OCI-LY1 (cell line): ENCODE measurements at regions not wholly inside any gene's neighbourhood (a gene's known extent, or its start where the extent isn't known, plus 50 kb on each side); places are given as distances from the start of the nearest gene placed in this dataset.

ENCODE experiments used
- H2AFZ ChIP-seq: fragments of 200-600 bp; sonication (generic), shearing (Covaris generic); 2 replicates; pipeline ENCODE4 v1.6.0; 2014; ENCODE audit warnings: antibody characterized with exemption, mild to moderate bottlenecking, low read length
- H3F3A ChIP-seq: fragments of 200-600 bp; sonication (generic), shearing (Covaris generic); 2 replicates; pipeline ENCODE4 v1.6.0; 2014; ENCODE audit warnings: mild to moderate bottlenecking, antibody characterized with exemption, low read length, moderate library complexity; ENCODE audit not compliant: insufficient read depth
- H3K27ac ChIP-seq: fragments of 200-600 bp; sonication (generic); 2 replicates; pipeline ENCODE4 v1.5.1; 2014; ENCODE audit warnings: low read length, mixed run types, mild to moderate bottlenecking, low read depth; ENCODE audit not compliant: poor library complexity, severe bottlenecking
- H3K27me3 ChIP-seq: fragments of 200-600 bp; sonication (generic); 2 replicates; pipeline ENCODE4 v1.6.0; 2014; ENCODE audit warnings: antibody characterized with exemption, mild to moderate bottlenecking, low read length, moderate library complexity; ENCODE audit not compliant: insufficient read depth
- H3K36me3 ChIP-seq: fragments of 200-600 bp; sonication (generic); 2 replicates; pipeline ENCODE4 v1.6.1; 2014; ENCODE audit warnings: mild to moderate bottlenecking, antibody characterized with exemption, low read length, moderate library complexity, mixed read lengths; ENCODE audit not compliant: insufficient read depth
- H3K4me1 ChIP-seq: fragments of 200-600 bp; sonication (generic); 2 replicates; pipeline ENCODE4 v1.5.1; 2014; ENCODE audit warnings: mild to moderate bottlenecking, low read length, moderate library complexity; ENCODE audit not compliant: insufficient read depth, severe bottlenecking
- H3K4me2 ChIP-seq: fragments of 200-600 bp; sonication (generic), shearing (Covaris generic); 2 replicates; pipeline ENCODE4 v1.6.1; 2014; ENCODE audit warnings: low read length
- H3K4me3 ChIP-seq: fragments of 200-600 bp; sonication (generic); 2 replicates; pipeline ENCODE4 v1.5.1; 2014; ENCODE audit warnings: low read length, low read depth, mild to moderate bottlenecking, mixed read lengths; ENCODE audit not compliant: poor library complexity, severe bottlenecking
- H3K79me2 ChIP-seq: fragments of 200-600 bp; shearing (Covaris generic); 2 replicates; pipeline ENCODE4 v1.6.1; 2016; ENCODE audit warnings: mixed run types, low read length, mixed read lengths; ENCODE audit not compliant: insufficient read depth
- H3K9ac ChIP-seq: fragments of 200-600 bp; sonication (generic), shearing (Covaris generic); 2 replicates; pipeline ENCODE4 v1.6.1; 2014; ENCODE audit warnings: mild to moderate bottlenecking, low read length, mixed read lengths
- H3K9me2 ChIP-seq: fragments of 200-600 bp; sonication (generic), shearing (Covaris generic); 2 replicates; pipeline ENCODE4 v1.6.1; 2014; ENCODE audit warnings: low read depth, mild to moderate bottlenecking, low read length, mixed read lengths
- H3K9me3 ChIP-seq: fragments of 200-600 bp; shearing (Covaris generic); 2 replicates; pipeline ENCODE4 v1.6.1; 2014; ENCODE audit warnings: low read length, mixed read lengths
- H4K20me1 ChIP-seq: fragments of 200-600 bp; sonication (generic), shearing (Covaris generic); 2 replicates; pipeline ENCODE4 v1.6.0; 2016; ENCODE audit warnings: mild to moderate bottlenecking, low read length; ENCODE audit not compliant: insufficient read depth
- EZH2 ChIP-seq: fragments of 200-600 bp; sonication (generic), shearing (Covaris generic); IDR thresholded peaks from 2 replicates; pipeline ENCODE4 v1.8.0; 2017; ENCODE audit warnings: borderline replicate concordance, mixed run types, mild to moderate bottlenecking, antibody characterized with exemption, low read length, moderate library complexity, mixed read lengths
- TF ChIP-seq, protein P1 (sequence below): fragments of 200-600 bp; sonication (generic), shearing (Covaris generic); IDR thresholded peaks from 2 replicates; pipeline ENCODE4 v1.5.1; 2017; ENCODE audit warnings: mild to moderate bottlenecking, antibody characterized with exemption, low read length, moderate library complexity, mixed read lengths

DNA sequence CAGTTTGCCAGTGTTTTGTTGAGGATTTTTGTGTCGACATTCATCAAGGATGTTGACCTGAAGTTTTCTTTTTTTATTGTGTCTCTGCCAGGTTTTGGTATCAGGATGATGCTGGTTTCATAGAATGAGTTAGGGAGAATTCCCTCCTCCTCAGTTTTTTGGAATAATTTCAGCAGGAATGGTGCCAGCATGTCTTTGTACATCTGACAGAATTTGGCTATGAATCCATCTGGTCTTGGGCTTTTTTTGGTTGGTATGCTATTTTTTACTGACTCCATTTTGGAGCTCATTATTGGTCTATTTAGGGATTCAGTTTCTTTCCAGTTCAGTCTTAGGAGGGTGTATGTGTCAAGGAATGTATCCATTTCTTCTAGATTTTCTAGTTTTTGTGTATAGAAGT is 320.0 kb upstream of the PPP2R3A start:
- no peaks in the 10 kb centered on the region for H3K79me2 ChIP-seq
- H3K4me3 ChIP-seq = no peak overlapping the region
- H3K9me2 ChIP-seq = no peaks in the 10 kb centered on the region
- no peaks in the 10 kb centered on the region for H3K9me3 ChIP-seq
- H3K27ac ChIP-seq = no peak overlapping the region
- no peak overlapping the region for H2AFZ ChIP-seq
- no peak overlapping the region for H3K9ac ChIP-seq
- H3K4me2 ChIP-seq = no peak overlapping the region
- TF ChIP-seq EZH2 = no peak
- TF ChIP-seq, protein P1, sequence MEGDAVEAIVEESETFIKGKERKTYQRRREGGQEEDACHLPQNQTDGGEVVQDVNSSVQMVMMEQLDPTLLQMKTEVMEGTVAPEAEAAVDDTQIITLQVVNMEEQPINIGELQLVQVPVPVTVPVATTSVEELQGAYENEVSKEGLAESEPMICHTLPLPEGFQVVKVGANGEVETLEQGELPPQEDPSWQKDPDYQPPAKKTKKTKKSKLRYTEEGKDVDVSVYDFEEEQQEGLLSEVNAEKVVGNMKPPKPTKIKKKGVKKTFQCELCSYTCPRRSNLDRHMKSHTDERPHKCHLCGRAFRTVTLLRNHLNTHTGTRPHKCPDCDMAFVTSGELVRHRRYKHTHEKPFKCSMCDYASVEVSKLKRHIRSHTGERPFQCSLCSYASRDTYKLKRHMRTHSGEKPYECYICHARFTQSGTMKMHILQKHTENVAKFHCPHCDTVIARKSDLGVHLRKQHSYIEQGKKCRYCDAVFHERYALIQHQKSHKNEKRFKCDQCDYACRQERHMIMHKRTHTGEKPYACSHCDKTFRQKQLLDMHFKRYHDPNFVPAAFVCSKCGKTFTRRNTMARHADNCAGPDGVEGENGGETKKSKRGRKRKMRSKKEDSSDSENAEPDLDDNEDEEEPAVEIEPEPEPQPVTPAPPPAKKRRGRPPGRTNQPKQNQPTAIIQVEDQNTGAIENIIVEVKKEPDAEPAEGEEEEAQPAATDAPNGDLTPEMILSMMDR = no peak
- H3K36me3 ChIP-seq = no peaks in the 10 kb centered on the region
- no peaks in the 10 kb centered on the region for H3F3A ChIP-seq
- no peaks in the 10 kb centered on the region for H3K4me1 ChIP-seq
- H4K20me1 ChIP-seq = no peaks in the 10 kb centered on the region
- H3K27me3 ChIP-seq = no peaks in the 10 kb centered on the region

DNA sequence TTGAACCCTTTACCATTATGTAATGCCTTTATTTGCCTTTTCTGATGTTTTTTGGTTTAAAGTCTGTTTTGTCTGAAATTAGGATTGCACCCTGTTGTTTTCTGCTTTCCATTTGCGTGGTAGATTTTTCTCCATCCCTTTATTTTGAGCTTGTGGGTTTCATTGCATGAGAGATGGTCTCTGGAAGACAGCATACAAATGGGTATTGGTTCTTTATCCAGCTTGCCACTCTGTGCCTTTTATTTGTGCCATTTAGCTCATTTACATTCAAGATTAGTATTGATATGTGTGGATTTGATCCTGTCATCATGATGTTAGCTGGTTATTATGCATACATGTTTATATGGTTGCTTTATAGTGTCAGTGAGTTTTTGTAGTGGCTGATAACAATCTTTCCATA is 318.7 kb upstream of the PPP2R3A start:
- no peak for TF ChIP-seq EZH2
- TF ChIP-seq, protein P1 = no peak
- Histone ChIP-seq H3K9ac (no peak overlapping the region), H3F3A (no peaks in the 10 kb centered on the region), H3K27me3 (no peaks in the 10 kb centered on the region), H3K27ac (no peak overlapping the region), H2AFZ (no peak overlapping the region), H3K4me3 (no peak overlapping the region), H3K79me2 (no peaks in the 10 kb centered on the region), H3K4me2 (no peak overlapping the region), H3K9me3 (no peaks in the 10 kb centered on the region), H4K20me1 (no peaks in the 10 kb centered on the region), H3K9me2 (no peaks in the 10 kb centered on the region), H3K36me3 (no peaks in the 10 kb centered on the region), H3K4me1 (no peaks in the 10 kb centered on the region)

DNA sequence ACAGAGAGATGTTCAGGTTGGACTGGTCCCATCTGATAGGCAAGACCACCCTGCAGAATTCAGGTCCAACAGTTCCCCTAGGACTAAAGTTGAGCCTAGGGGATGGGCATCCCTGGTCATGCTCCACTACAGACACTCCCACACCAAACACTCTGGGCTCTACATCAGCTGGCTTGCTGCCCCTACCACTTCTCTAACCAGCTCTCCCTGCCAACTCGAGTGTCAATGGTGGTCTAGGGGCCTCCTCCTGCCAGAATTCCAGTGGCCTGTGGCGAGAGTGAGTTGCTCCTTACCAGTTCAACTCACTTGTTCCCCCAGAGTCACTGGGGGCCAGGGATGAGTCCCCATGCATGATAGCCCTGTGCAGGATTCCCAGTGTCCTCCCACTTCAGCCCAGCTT is 316.2 kb upstream of the PPP2R3A start:
- no peak overlapping the region for H2AFZ ChIP-seq
- no peaks in the 10 kb centered on the region for H3K4me1 ChIP-seq
- H3K9ac ChIP-seq = no peak overlapping the region
- no peaks in the 10 kb centered on the region for H3K36me3 ChIP-seq
- no peak for TF ChIP-seq EZH2
- TF ChIP-seq, protein P1 = no peak
- H3F3A ChIP-seq = no peaks in the 10 kb centered on the region
- no peaks in the 10 kb centered on the region for H3K27me3 ChIP-seq
- H3K79me2 ChIP-seq = no peaks in the 10 kb centered on the region
- no peaks in the 10 kb centered on the region for H3K9me3 ChIP-seq
- H3K4me2 ChIP-seq = no peak overlapping the region
- no peaks in the 10 kb centered on the region for H4K20me1 ChIP-seq
- H3K9me2 ChIP-seq = no peaks in the 10 kb centered on the region
- no peak overlapping the region for H3K27ac ChIP-seq
- H3K4me3 ChIP-seq = no peak overlapping the region
